A549 (cell line): ENCODE measurements at regions not wholly inside any gene's neighbourhood (a gene's known extent, or its start where the extent isn't known, plus 50 kb on each side); places are given as distances from the start of the nearest gene placed in this dataset.

ENCODE experiments used
- ATAC-seq, 2 experiments: fragments of 200-7000 bp in 1 of 2; fragments of >200 bp in 1 of 2; cut with Nextera tagmentation in 1 of 2; cut with Tn5 transposase in 1 of 2; 3 replicates each; pipeline versions ENCODE4 v1.8.0 to v1.9.1; 2018 to 2020; ENCODE audit warnings: mild to moderate bottlenecking in 1 of 2, moderate library complexity in 1 of 2
- CTCF ChIA-PET: fragments of 300-600 bp; sonication (Branson Sonifier 250); formaldehyde crosslinking; extraction: SDS; loops from one replicate; lab custom pipeline; 2021; ENCODE audit warnings: antibody characterized with exemption, inconsistent platforms; lab: Yijun Ruan, JAX
- POLR2A ChIA-PET: fragments of 350-600 bp; formaldehyde crosslinking; extraction: SDS; loops from one replicate; lab custom pipeline; 2021; ENCODE audit warnings: antibody characterized with exemption, inconsistent platforms; lab: Yijun Ruan, JAX
- DNase-seq, 2 experiments: peaks; one replicate each; pipeline versions ENCODE4 v3.0.0 to v3.0.0-alpha.2; 2011 to 2016; ENCODE audit warnings: low read depth in 1 of 2, low spot score in 1 of 2
- FAIRE-seq: peaks from 2 replicates; lab custom pipeline; 2011; peaks lifted over from hg19 to GRCh38; lab: Jason Lieb, UNC
- H3K27ac ChIP-seq, 2 experiments: fragments of >200 bp; sonication (Bioruptor Twin); formaldehyde crosslinking; 3 replicates each; pipeline ENCODE4 v1.5.1; 2016 to 2017
- H3K4me1 ChIP-seq: fragments of >200 bp; sonication (Bioruptor Twin); formaldehyde crosslinking; 3 replicates; pipeline ENCODE4 v1.6.1; 2016
- H3K4me2 ChIP-seq: fragments of >200 bp; sonication (Bioruptor Twin); formaldehyde crosslinking; 3 replicates; pipeline ENCODE4 v1.6.1; 2016
- H3K4me3 ChIP-seq: fragments of >200 bp; sonication (Bioruptor Twin); formaldehyde crosslinking; 3 replicates; pipeline ENCODE4 v1.5.1; 2016
- H3K9me3 ChIP-seq: fragments of >200 bp; sonication (Bioruptor Twin); formaldehyde crosslinking; 3 replicates; pipeline ENCODE4 v1.6.1; 2016
- BCL3 ChIP-seq: fragments of >200 bp; sonication (Bioruptor Twin); formaldehyde crosslinking; IDR thresholded peaks from 3 replicates; pipeline ENCODE4 v1.6.1; 2016
- CBX2 ChIP-seq: fragments of 200-600 bp; sonication (generic); IDR thresholded peaks from 2 replicates; pipeline ENCODE4 v1.6.1; 2016; ENCODE audit warnings: low read depth, mild to moderate bottlenecking, borderline replicate concordance
- CTCF ChIP-seq: fragments of >200 bp; sonication (Bioruptor Twin); formaldehyde crosslinking; IDR thresholded peaks from 3 replicates; pipeline ENCODE4 v1.5.1; 2016
- EHMT2 ChIP-seq: fragments of 200-600 bp; sonication (generic); IDR thresholded peaks from 2 replicates; pipeline ENCODE4 v1.6.1; 2016; ENCODE audit warnings: antibody characterized with exemption, low read depth, mild to moderate bottlenecking, moderate library complexity
- ELK1 ChIP-seq: fragments of 150-350 bp; IDR thresholded peaks from 2 replicates; pipeline ENCODE4 v1.6.1; 2014; ENCODE audit warnings: low read depth, mild to moderate bottlenecking, low read length
- EP300 ChIP-seq, 2 experiments: fragments of >200 bp; sonication (Bioruptor Twin); formaldehyde crosslinking; IDR thresholded peaks; 2 replicates in 1 of 2; 3 replicates in 1 of 2; pipeline ENCODE4 v1.6.1; 2016 to 2017
- FOXS1 ChIP-seq: fragments of 250-450 bp; sonication (Bioruptor Pico); IDR thresholded peaks from 2 replicates; pipeline ENCODE4 v1.5.0; 2020; ENCODE audit warnings: mild to moderate bottlenecking, moderate library complexity
- HMGXB4 ChIP-seq: fragments of 250-450 bp; sonication (Bioruptor Pico); IDR thresholded peaks from 2 replicates; pipeline ENCODE4 v1.5.0; 2021; ENCODE audit warnings: mild to moderate bottlenecking, moderate library complexity, borderline replicate concordance
- MAZ ChIP-seq: fragments of 150-350 bp; IDR thresholded peaks from 2 replicates; pipeline ENCODE4 v1.6.1; 2014; ENCODE audit warnings: antibody characterized with exemption, low read depth, low read length, borderline replicate concordance
- MYC ChIP-seq: IDR thresholded peaks from 2 replicates; pipeline ENCODE4 v1.6.1; 2012; ENCODE audit warnings: mild to moderate bottlenecking, inconsistent platforms, low read length, improper control_type of control experiment, borderline replicate concordance
- NFE2L2 ChIP-seq: fragments of 150-350 bp; conservative IDR thresholded peaks from 2 replicates; pipeline ENCODE4 v1.6.1; 2014; ENCODE audit warnings: low read length
- PBX3 ChIP-seq: IDR thresholded peaks from 2 replicates; pipeline ENCODE4 v1.6.1; 2012
- POLR2A ChIP-seq: IDR thresholded peaks from 2 replicates; pipeline ENCODE4 v1.6.1; 2012; ENCODE audit warnings: mild to moderate bottlenecking, low read length
- RFX5 ChIP-seq: fragments of 450-650 bp; IDR thresholded peaks from 2 replicates; pipeline ENCODE4 v1.7.1; 2014; ENCODE audit warnings: antibody characterized with exemption, mild to moderate bottlenecking, moderate library complexity
- SREBF2 ChIP-seq: fragments of 450-650 bp; IDR thresholded peaks from 2 replicates; pipeline ENCODE4 v1.6.1; 2014; ENCODE audit warnings: mild to moderate bottlenecking, moderate library complexity
- TP53 ChIP-seq: fragments of 250-450 bp; sonication (Bioruptor Pico); IDR thresholded peaks from 2 replicates; pipeline ENCODE4 v1.5.0; 2021; ENCODE audit warnings: mild to moderate bottlenecking, moderate library complexity
- ZC3H11A ChIP-seq: fragments of 450-650 bp; IDR thresholded peaks from 2 replicates; pipeline ENCODE4 v1.6.1; 2014; ENCODE audit warnings: antibody characterized with exemption, mild to moderate bottlenecking
- ZFP36 ChIP-seq: fragments of 450-650 bp; IDR thresholded peaks from 2 replicates; pipeline ENCODE4 v1.6.1; 2014; ENCODE audit warnings: borderline replicate concordance; ENCODE audit not compliant: partially characterized antibody
- ZSCAN20 ChIP-seq: fragments of 250-450 bp; sonication (Bioruptor Pico); IDR thresholded peaks from 2 replicates; pipeline ENCODE4 v1.8.0; 2022; ENCODE audit warnings: mild to moderate bottlenecking, moderate library complexity
- WGBS: methylation state at CpG from one replicate; pipeline ENCODE4 v1.1.6; 2017; ENCODE audit errors: missing lambda C conversion rate; 5-methylcytosine and 5-hydroxymethylcytosine counted together

- CTCF ChIA-PET, result interaction anchor here (0.9 kb wide), 1 partner anchor 10 kb away, joined by 3 read pairs; no protein-coding TSS in a partner anchor
- H3K4me3 ChIP-seq, result no peak overlapping the region
- TF ChIP-seq MYC, result no peak
- TF ChIP-seq MAZ, result no peak
- no peak for TF ChIP-seq NFE2L2
- TF ChIP-seq HMGXB4 (CRISPR knock-in tag), result no peak
- no peak for TF ChIP-seq ELK1
- no peak for TF ChIP-seq EHMT2
- TF ChIP-seq RFX5, result no peak
- TF ChIP-seq, all 56 proteins: peak for 0
- Histone ChIP-seq H3K4me1 (no peaks in the 10 kb centered on the region), H3K9me3 (no peaks in the 10 kb centered on the region), H3K4me2 (no peak overlapping the region), H3K27ac (no peak overlapping the region)
- ATAC-seq (peak in 1 of 2 experiments; percentile 24; a peak in 1 of 6 replicates), DNase-seq (no peak), FAIRE-seq (no peak)
- 54% methylated on average over 8 of the region's 8 CpGs for WGBS
- POLR2A ChIA-PET, result no interaction called here
These were observed 221.4 kb downstream of the GADD45G start for GRCh38 chr9:89826186-89826585.

GRCh38 chr9:89829346-89829745, 224.5 kb downstream of the GADD45G start:
- Histone ChIP-seq H3K4me3 (no peak overlapping the region), H3K9me3 (no peaks in the 10 kb centered on the region), H3K27ac (no peak overlapping the region), H3K4me1 (no peaks in the 10 kb centered on the region), H3K4me2 (no peak overlapping the region)
- ChIA-PET POLR2A (no interaction called here), CTCF (interaction anchor here (1.1 kb wide), 1 partner anchor 40 kb away, joined by 3 read pairs; no protein-coding TSS in a partner anchor)
- FAIRE-seq (no peak), DNase-seq (no peak), ATAC-seq (no peak)
- TF ChIP-seq FOXS1 (CRISPR knock-in tag) (no peak), ZSCAN20 (CRISPR knock-in tag) (no peak), PBX3 (no peak), SREBF2 (no peak), NFE2L2 (no peak), POLR2A (no peak), CBX2 (no peak), ZC3H11A (no peak), TP53 (no peak), EP300 (IDR thresholded peaks at IDR 0.05) (no peak), BCL3 (no peak), ZFP36 (no peak), EHMT2 (no peak), CTCF (no peak)
- 36% methylated on average over 4 of the region's 4 CpGs for WGBS
